HFFc6 (cell line): ENCODE measurements at regions not wholly inside any gene's neighbourhood (a gene's known extent, or its start where the extent isn't known, plus 50 kb on each side); places are given as distances from the start of the nearest gene placed in this dataset.
A peak's percentile ranks its signal among the peaks of the same experiment; 100 is the strongest.
"Not testable (repeated sequence)": the region's sequence is repeated elsewhere in the genome, so short reads cannot be mapped to it uniquely, and the experiment has no call there.

Source experiments
- DNase-seq: peaks from one replicate; pipeline ENCODE4 v3.0.0-alpha.2; 2018
- H3K27ac Mint-ChIP-seq: 2 replicates; pipeline ENCODE4 v1.8.0; 2020; ENCODE audit warnings: mild to moderate bottlenecking, mixed read lengths
- H3K27me3 Mint-ChIP-seq: 2 replicates; pipeline ENCODE4 v1.8.0; 2021; ENCODE audit warnings: mild to moderate bottlenecking, moderate library complexity, mixed read lengths; ENCODE audit not compliant: insufficient read depth
- H3K36me3 Mint-ChIP-seq: 2 replicates; pipeline ENCODE4 v1.8.0; 2021; ENCODE audit warnings: low read depth, mixed read lengths
- H3K4me1 Mint-ChIP-seq: 2 replicates; pipeline ENCODE4 v1.8.0; 2020; ENCODE audit warnings: low read depth, mixed read lengths
- H3K4me3 Mint-ChIP-seq: 2 replicates; pipeline ENCODE4 v1.8.0; 2020; ENCODE audit warnings: mild to moderate bottlenecking, moderate library complexity, mixed read lengths
- H3K9me3 Mint-ChIP-seq: 2 replicates; pipeline ENCODE4 v1.8.0; 2020; ENCODE audit warnings: mild to moderate bottlenecking, mixed read lengths
- CTCF ChIP-seq: fragments of 200-600 bp; sonication (generic); IDR thresholded peaks from 2 replicates; pipeline ENCODE4 v1.5.0; 2021; ENCODE audit warnings: antibody characterized with exemption, mild to moderate bottlenecking

GRCh38 chr1:221998781-221999180 is 256.9 kb upstream of the DUSP10 start:
- H3K9me3 Mint-ChIP-seq = no peaks in the 10 kb centered on the region
- no peaks in the 10 kb centered on the region for H3K36me3 Mint-ChIP-seq
- no peak overlapping the region for H3K4me3 Mint-ChIP-seq
- H3K27ac Mint-ChIP-seq = peak overlapping the region; percentile 24
- no peak for TF ChIP-seq CTCF
- H3K4me1 Mint-ChIP-seq = peaks cover 41% of the 10 kb centered on the region
- no peaks in the 10 kb centered on the region; the same call in 1 of the 2 replicates for H3K27me3 Mint-ChIP-seq
- no peak for DNase-seq

- H3K36me3 Mint-ChIP-seq = no peaks in the 10 kb centered on the region
- H3K4me3 Mint-ChIP-seq = no peak overlapping the region
- no peak for DNase-seq
- TF ChIP-seq CTCF = no peak
- H3K9me3 Mint-ChIP-seq = no peaks in the 10 kb centered on the region
- no peaks in the 10 kb centered on the region; the same call in 1 of the 2 replicates for H3K27me3 Mint-ChIP-seq
- H3K27ac Mint-ChIP-seq = peak overlapping the region; percentile 24
- H3K4me1 Mint-ChIP-seq = peaks cover 46% of the 10 kb centered on the region
Measured at GRCh38 chr1:221998186-221998612, 256.3 kb upstream of the DUSP10 start.

- H3K4me3 Mint-ChIP-seq, H3K27me3 Mint-ChIP-seq, H3K36me3 Mint-ChIP-seq, H3K27ac Mint-ChIP-seq, H3K9me3 Mint-ChIP-seq: not testable (repeated sequence)
- DNase-seq = peak; percentile 43
- peaks cover 56% of the 10 kb centered on the region for H3K4me1 Mint-ChIP-seq
Measured at GRCh38 chr1:221997012-221997411, 255.1 kb upstream of the DUSP10 start.

GRCh38 chr1:221994939-221995338 is 253.1 kb upstream of the DUSP10 start:
- Mint-ChIP-seq H3K27ac (peak overlapping the region; percentile 92), H3K9me3 (no peaks in the 10 kb centered on the region)

GRCh38 chr1:221994274-221994698 is 252.4 kb upstream of the DUSP10 start:
- Mint-ChIP-seq H3K9me3 (no peaks in the 10 kb centered on the region), H3K36me3 (no peaks in the 10 kb centered on the region), H3K27ac (peak overlapping the region; percentile 92), H3K4me1 (peaks cover 84% of the 10 kb centered on the region), H3K27me3 (peaks cover 2% of the 10 kb centered on the region), H3K4me3 (no peak overlapping the region; the same call in 1 of the 2 replicates)
- DNase-seq = peak; percentile 50
- no peak for TF ChIP-seq CTCF

More at GRCh38 chr1:221994939-221995338, 253.1 kb upstream of the DUSP10 start:
- TF ChIP-seq CTCF = no peak
- H3K4me3 Mint-ChIP-seq = peak overlapping the region; percentile 44
- peak; percentile 77 for DNase-seq
- no peaks in the 10 kb centered on the region for H3K36me3 Mint-ChIP-seq
- peaks cover 2% of the 10 kb centered on the region for H3K27me3 Mint-ChIP-seq
- peaks cover 77% of the 10 kb centered on the region for H3K4me1 Mint-ChIP-seq

- peaks cover 2% of the 10 kb centered on the region for H3K27me3 Mint-ChIP-seq
- no peaks in the 10 kb centered on the region for H3K36me3 Mint-ChIP-seq
- no peak for DNase-seq
- TF ChIP-seq CTCF = peak; percentile 36
- H3K4me1 Mint-ChIP-seq = peaks cover 84% of the 10 kb centered on the region
- H3K9me3 Mint-ChIP-seq = no peaks in the 10 kb centered on the region
- H3K27ac Mint-ChIP-seq = peak overlapping the region; percentile 92
- H3K4me3 Mint-ChIP-seq = no peak overlapping the region
Measured at GRCh38 chr1:221993444-221993948, 251.6 kb upstream of the DUSP10 start.
